Gastroesophageal sphincter (tissue), 3 donors: ENCODE measurements at regions not wholly inside any gene's neighbourhood (a gene's known extent, or its start where the extent isn't known, plus 50 kb on each side); places are given as distances from the start of the nearest gene placed in this dataset.

Experiments
- EP300 ChIP-seq: sonication (generic); formaldehyde crosslinking; IDR thresholded peaks from one replicate; pipeline ENCODE4 v1.6.1; 2017; ENCODE audit warnings: antibody characterized with exemption, mild to moderate bottlenecking
- POLR2A ChIP-seq, 2 donors: fragments of 450-650 bp; IDR thresholded peaks; one replicate each; pipeline ENCODE4 v1.6.1; 2017; ENCODE audit warnings: antibody characterized with exemption in 2 of 2, mild to moderate bottlenecking in 2 of 2, moderate library complexity in 1 of 2
- TF ChIP-seq, protein P1 (sequence below), 4 experiments: fragments of 200-600 bp in 2 of 4; fragments of 450-650 bp in 2 of 4; sonication (generic) in 1 of 4; IDR thresholded peaks; one replicate each; pipeline ENCODE4 v1.5.1; 2017 to 2019; ENCODE audit warnings: antibody characterized with exemption in 4 of 4, mild to moderate bottlenecking in 2 of 4, moderate library complexity in 2 of 4

DNA sequence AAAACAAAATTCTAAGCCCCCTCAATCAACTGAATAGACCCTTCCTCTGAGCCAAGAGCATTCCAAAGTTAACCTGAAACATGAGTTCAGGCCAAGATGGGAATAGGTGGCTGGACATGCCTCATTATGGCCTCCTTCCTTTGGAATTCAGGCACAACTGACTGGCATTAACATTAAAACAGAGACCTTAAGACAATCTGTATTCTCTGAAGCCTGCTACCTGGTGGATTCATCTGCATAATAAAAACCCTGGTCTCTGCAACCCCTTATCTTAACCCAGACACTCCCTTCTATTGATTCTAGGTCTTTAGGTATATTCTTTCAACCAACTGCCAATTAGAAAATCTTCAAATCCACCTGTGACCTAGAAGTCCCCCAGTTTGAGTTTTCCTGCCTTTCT lies 66.3 kb downstream of the JRKL start:
- TF ChIP-seq, protein P1, sequence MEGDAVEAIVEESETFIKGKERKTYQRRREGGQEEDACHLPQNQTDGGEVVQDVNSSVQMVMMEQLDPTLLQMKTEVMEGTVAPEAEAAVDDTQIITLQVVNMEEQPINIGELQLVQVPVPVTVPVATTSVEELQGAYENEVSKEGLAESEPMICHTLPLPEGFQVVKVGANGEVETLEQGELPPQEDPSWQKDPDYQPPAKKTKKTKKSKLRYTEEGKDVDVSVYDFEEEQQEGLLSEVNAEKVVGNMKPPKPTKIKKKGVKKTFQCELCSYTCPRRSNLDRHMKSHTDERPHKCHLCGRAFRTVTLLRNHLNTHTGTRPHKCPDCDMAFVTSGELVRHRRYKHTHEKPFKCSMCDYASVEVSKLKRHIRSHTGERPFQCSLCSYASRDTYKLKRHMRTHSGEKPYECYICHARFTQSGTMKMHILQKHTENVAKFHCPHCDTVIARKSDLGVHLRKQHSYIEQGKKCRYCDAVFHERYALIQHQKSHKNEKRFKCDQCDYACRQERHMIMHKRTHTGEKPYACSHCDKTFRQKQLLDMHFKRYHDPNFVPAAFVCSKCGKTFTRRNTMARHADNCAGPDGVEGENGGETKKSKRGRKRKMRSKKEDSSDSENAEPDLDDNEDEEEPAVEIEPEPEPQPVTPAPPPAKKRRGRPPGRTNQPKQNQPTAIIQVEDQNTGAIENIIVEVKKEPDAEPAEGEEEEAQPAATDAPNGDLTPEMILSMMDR (IDR thresholded peaks at IDR 0.05) = no peak
- no peak for TF ChIP-seq POLR2A (IDR thresholded peaks at IDR 0.05)
- no peak for TF ChIP-seq EP300
